Tibial nerve (tissue), 4 donors: ENCODE measurements at regions not wholly inside any gene's neighbourhood (a gene's known extent, or its start where the extent isn't known, plus 50 kb on each side); places are given as distances from the start of the nearest gene placed in this dataset.

Source experiments
- DNase-seq, 2 donors: peaks; one replicate each; pipeline ENCODE4 v3.0.0-alpha.2; 2019; ENCODE audit warnings: low spot score in 2 of 2
- H3K27ac ChIP-seq, 4 donors: fragments of 200-600 bp; sonication (generic) in 3 of 4; one replicate each; pipeline ENCODE4 v1.5.1; 2017 to 2019; ENCODE audit warnings: mild to moderate bottlenecking in 1 of 4
- H3K27me3 ChIP-seq, 2 donors: fragments of 200-600 bp; sonication (generic) in 1 of 2; one replicate each; pipeline versions ENCODE4 v1.5.1 to v1.6.0; 2017 to 2019
- H3K36me3 ChIP-seq, 3 donors: fragments of 200-600 bp; sonication (generic); one replicate each; pipeline ENCODE4 v1.5.1; 2018 to 2019
- H3K4me1 ChIP-seq, 4 donors: fragments of 200-600 bp; sonication (generic) in 3 of 4; one replicate each; pipeline ENCODE4 v1.5.1; 2017 to 2019
- H3K4me3 ChIP-seq, 4 donors: fragments of 200-600 bp; sonication (generic) in 3 of 4; one replicate each; pipeline ENCODE4 v1.5.1; 2017 to 2019; ENCODE audit warnings: mild to moderate bottlenecking in 1 of 4, moderate library complexity in 1 of 4
- H3K9me3 ChIP-seq, 4 donors: fragments of 200-600 bp; sonication (generic) in 3 of 4; one replicate each; pipeline ENCODE4 v1.5.1; 2017 to 2019
- CTCF ChIP-seq, 5 experiments: fragments of 200-600 bp in 3 of 5; fragments of 450-650 bp in 2 of 5; sonication (generic) in 3 of 5; IDR thresholded peaks; one replicate each; pipeline ENCODE4 v1.5.1; 2016 to 2019; ENCODE audit warnings: antibody characterized with exemption in 5 of 5, mild to moderate bottlenecking in 3 of 5, moderate library complexity in 2 of 5
- EP300 ChIP-seq, 2 donors: sonication (generic); formaldehyde crosslinking; IDR thresholded peaks; one replicate each; pipeline ENCODE4 v1.6.1; 2017; ENCODE audit warnings: antibody characterized with exemption in 2 of 2, mild to moderate bottlenecking in 1 of 2
- POLR2A ChIP-seq, 2 donors: fragments of 450-650 bp; IDR thresholded peaks; one replicate each; pipeline ENCODE4 v1.6.1; 2017; ENCODE audit warnings: antibody characterized with exemption in 2 of 2, mild to moderate bottlenecking in 2 of 2, moderate library complexity in 2 of 2
- WGBS, 2 donors: methylation state at CpG; one replicate each; pipeline ENCODE4 v1.1.5; 2018; 5-methylcytosine and 5-hydroxymethylcytosine counted together

GRCh38 chr18:25455159-25455558 lies 103.2 kb upstream of the ZNF521 start:
- WGBS, 2 donors: 60 to 66% methylated on average over 1 of the region's 1 CpG
- no peaks in the 10 kb centered on the region for H3K27me3 ChIP-seq
- no peak overlapping the region for H3K27ac ChIP-seq
- peaks cover 0 to 32% (median 0%) of the 10 kb centered on the region in 4 donors for H3K4me1 ChIP-seq
- no peaks in the 10 kb centered on the region for H3K36me3 ChIP-seq
- DNase-seq: no peak
- peaks cover 0 to 14% (median 0%) of the 10 kb centered on the region in 4 donors for H3K9me3 ChIP-seq
- TF ChIP-seq EP300 (IDR thresholded peaks at IDR 0.05) (no peak), CTCF (IDR thresholded peaks at IDR 0.05) (no peak), POLR2A (IDR thresholded peaks at IDR 0.05) (no peak)
- no peak overlapping the region for H3K4me3 ChIP-seq

GRCh38 chr18:25454730-25455129 lies 102.8 kb upstream of the ZNF521 start:
- no peak for TF ChIP-seq EP300 (IDR thresholded peaks at IDR 0.05)
- Histone ChIP-seq H3K4me1 (peaks cover 0 to 32% (median 0%) of the 10 kb centered on the region in 4 donors), H3K4me3 (no peak overlapping the region), H3K9me3 (peaks cover 0 to 14% (median 0%) of the 10 kb centered on the region in 4 donors), H3K27ac (peak overlapping the region in 1 of 4 donors; percentile 62), H3K36me3 (no peaks in the 10 kb centered on the region), H3K27me3 (no peaks in the 10 kb centered on the region)
- no peak for DNase-seq
- 77 to 83% methylated on average over 3 of the region's 3 CpGs for WGBS, 2 donors

- Histone ChIP-seq H3K9me3 (peaks cover 0 to 14% (median 0%) of the 10 kb centered on the region in 4 donors), H3K36me3 (no peaks in the 10 kb centered on the region), H3K4me1 (peaks cover 0 to 32% (median 0%) of the 10 kb centered on the region in 4 donors), H3K27me3 (no peaks in the 10 kb centered on the region), H3K4me3 (no peak overlapping the region), H3K27ac (peak overlapping the region in 1 of 4 donors; percentile 62)
- 83 to 90% methylated on average over 4 of the region's 4 CpGs for WGBS, 2 donors
- TF ChIP-seq EP300 (IDR thresholded peaks at IDR 0.05): no peak
- TF ChIP-seq CTCF (IDR thresholded peaks at IDR 0.05): no peak
- no peak for TF ChIP-seq POLR2A (IDR thresholded peaks at IDR 0.05)
- no peak for DNase-seq
These were observed 102.3 kb upstream of the ZNF521 start for GRCh38 chr18:25454270-25454659.

GRCh38 chr18:25453556-25454269 lies 101.7 kb upstream of the ZNF521 start:
- 71 to 77% methylated on average over 7 of the region's 7 CpGs for WGBS, 2 donors
- peaks cover 0 to 32% (median 0%) of the 10 kb centered on the region in 4 donors for H3K4me1 ChIP-seq
- peak in 1 of 2 donors; percentile 36 for DNase-seq
- peak overlapping the region in 1 of 4 donors; percentile 62 for H3K27ac ChIP-seq
- no peaks in the 10 kb centered on the region for H3K27me3 ChIP-seq
- H3K4me3 ChIP-seq: no peak overlapping the region
- no peaks in the 10 kb centered on the region for H3K36me3 ChIP-seq
- peak in 1 of 2 donors; percentile 44 for TF ChIP-seq EP300 (IDR thresholded peaks at IDR 0.05)
- TF ChIP-seq POLR2A (IDR thresholded peaks at IDR 0.05): no peak
- peaks cover 0 to 14% (median 0%) of the 10 kb centered on the region in 4 donors for H3K9me3 ChIP-seq

- H3K27ac ChIP-seq: no peak overlapping the region
- TF ChIP-seq CTCF (IDR thresholded peaks at IDR 0.05): no peak
- no peak for TF ChIP-seq EP300 (IDR thresholded peaks at IDR 0.05)
- TF ChIP-seq POLR2A (IDR thresholded peaks at IDR 0.05): no peak
- 93 to 94% methylated on average over 5 of the region's 5 CpGs for WGBS, 2 donors
- no peaks in the 10 kb centered on the region for H3K36me3 ChIP-seq
- H3K9me3 ChIP-seq: peaks cover 0 to 14% (median 0%) of the 10 kb centered on the region in 4 donors
- DNase-seq: no peak
- H3K27me3 ChIP-seq: no peaks in the 10 kb centered on the region
- no peak overlapping the region for H3K4me3 ChIP-seq
- H3K4me1 ChIP-seq: peaks cover 0 to 19% (median 0%) of the 10 kb centered on the region in 4 donors
These were observed 99.2 kb upstream of the ZNF521 start for GRCh38 chr18:25451077-25451658.

GRCh38 chr18:25449046-25449445 lies 97.1 kb upstream of the ZNF521 start:
- H3K36me3 ChIP-seq: no peaks in the 10 kb centered on the region
- H3K4me3 ChIP-seq: no peak overlapping the region
- no peak for DNase-seq
- H3K27ac ChIP-seq: no peak overlapping the region
- H3K27me3 ChIP-seq: no peaks in the 10 kb centered on the region
- no peak for TF ChIP-seq CTCF (IDR thresholded peaks at IDR 0.05)
- no peak for TF ChIP-seq EP300 (IDR thresholded peaks at IDR 0.05)
- TF ChIP-seq POLR2A (IDR thresholded peaks at IDR 0.05): no peak
- peaks cover 0 to 14% (median 0%) of the 10 kb centered on the region in 4 donors for H3K9me3 ChIP-seq
- H3K4me1 ChIP-seq: no peaks in the 10 kb centered on the region
